Stimulated activated CD8-positive, alpha-beta memory T cell treated with anti-CD3 and anti-CD28 coated beads, Interleukin-2, amount 100 ng/mL, for 48 hours (primary cell): ENCODE measurements at regions not wholly inside any gene's neighbourhood (a gene's known extent, or its start where the extent isn't known, plus 50 kb on each side); places are given as distances from the start of the nearest gene placed in this dataset.

ENCODE experiments used
- DNase-seq, 2 donors: peaks; one replicate each; pipeline ENCODE4 v3.0.0-alpha.2; 2020; ENCODE audit warnings: low read depth in 2 of 2

DNA sequence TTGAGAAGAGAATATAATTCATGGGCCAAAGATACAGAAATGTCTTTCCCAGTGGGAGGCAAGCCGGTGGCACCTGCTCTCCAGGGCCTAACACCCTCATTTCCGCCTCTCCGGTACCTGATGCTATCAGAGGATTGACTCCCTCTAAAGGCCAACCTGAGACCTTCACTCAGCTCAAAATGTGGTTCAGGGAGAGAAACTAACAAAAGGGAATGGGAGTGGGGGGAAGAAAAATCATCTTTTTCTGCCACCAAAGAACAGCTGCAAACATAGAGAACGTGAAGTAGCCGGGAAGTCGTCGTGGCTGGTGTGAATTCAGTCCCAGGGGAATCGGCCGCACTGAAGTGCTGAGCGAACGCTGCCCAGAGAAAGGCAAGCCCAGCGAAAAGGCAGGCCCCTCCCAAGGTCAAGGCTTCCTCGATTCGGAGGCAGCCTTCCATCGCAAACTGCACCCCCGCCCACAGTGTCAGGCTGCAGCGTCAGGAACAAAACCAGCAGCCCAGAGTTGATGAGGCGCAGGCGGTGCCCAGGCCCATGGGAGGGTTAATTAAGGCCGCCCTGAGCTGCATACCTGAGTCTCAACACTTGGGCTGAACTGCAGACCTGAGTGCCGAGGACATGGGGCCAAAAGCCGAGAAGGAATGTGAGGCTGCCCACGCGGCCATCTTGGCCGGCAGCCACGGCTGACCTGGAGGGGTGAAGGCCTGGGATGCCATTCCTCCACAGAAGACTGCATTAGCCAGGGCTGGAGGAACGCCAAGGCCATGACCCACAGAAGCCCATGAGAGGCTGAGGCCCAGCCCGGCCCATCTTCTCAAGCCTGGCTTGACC is 160.2 kb downstream of the PSMG1 start:
- DNase-seq, result no peak

DNA sequence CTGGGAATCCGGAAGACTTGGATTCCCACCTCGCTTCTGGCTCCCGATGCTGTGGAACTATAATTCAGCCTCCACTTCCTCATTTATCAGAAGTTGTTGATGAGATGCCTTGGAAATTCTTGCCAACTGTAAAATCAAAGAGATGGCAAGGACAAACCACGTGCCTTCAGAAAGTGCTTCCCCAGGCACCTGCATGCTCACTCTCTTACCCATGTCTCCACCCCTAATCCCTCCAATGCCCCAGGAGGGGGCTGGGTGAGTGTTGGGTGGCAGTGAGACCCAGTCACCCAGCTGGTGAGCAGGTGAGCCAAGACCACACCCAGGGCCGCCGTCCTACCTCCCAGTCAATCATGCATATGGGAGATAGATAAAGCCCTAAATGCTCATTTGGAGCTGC is 160.8 kb downstream of the PSMG1 start:
- no peak for DNase-seq

DNA sequence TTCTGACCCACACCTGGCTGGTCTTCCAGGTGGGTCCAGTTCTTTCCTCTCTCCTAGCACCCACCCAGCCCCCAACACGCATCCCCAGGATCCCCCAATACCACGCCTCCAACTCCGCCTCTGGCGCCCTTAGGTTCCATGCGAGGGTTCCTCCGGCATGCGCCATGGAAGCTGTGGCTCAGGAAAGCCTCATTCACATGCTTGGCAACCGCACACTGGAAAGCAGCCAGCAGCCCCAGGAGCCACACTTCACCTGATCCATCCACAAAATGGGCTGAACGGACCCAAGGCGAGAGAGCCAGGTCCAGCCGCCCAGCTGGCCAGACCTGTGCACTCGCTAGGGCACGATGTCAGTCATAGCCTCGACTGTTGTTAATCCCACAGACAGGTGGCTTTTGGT is 161.2 kb downstream of the PSMG1 start:
- no peak for DNase-seq

DNA sequence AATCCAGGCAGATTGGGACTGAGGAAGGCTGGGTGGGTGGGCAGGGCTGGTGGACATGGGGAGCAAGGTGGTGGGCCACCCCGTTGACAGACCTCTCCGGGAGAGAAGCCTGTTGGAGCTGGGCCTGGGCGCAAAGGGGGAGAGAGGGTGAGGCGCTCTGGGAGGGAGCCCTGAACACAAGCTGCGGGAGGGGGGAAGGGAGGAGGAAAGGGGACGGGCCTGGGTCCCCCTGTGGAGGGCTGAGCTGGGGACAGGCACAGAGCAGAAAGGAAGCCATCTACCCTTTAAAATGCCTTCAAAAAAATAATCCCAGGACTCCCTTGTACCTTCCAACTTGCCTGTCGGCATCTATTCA is 161.8 kb downstream of the PSMG1 start:
- DNase-seq, result no peak

DNA sequence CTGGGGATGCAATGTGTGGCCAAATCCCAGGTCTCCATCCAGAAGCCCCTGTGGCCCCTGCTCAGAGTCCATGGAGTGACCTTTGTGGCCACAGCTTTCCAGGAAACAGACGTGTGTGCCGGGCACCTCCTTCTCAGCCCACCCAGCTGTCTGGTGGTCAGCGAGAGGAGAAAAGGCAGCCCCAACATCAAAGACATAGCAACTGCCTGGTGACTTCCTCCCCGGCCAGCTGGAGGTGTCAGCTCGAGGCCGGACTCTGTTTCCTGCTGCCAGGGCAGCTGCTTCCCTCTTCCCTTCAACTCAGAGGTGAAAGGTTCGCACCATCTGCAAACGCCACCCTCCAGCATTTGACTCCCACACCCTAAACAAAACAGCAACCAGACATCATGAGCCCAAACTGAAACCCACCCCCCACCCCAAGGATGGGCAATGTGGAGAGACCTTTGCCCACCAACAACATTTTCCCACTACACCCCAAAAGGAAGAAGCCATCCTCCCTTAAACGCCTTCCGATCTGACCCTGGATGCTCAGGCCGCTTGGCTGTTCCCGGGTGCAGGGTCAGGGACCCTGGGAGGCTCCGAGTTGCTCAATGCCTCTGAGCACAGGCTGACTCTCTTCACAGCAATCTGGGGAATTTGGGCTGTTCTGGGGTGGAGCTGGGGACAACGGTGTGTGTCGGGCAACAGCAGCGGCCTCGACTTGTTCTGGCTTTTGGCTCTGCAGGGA is 162.3 kb downstream of the PSMG1 start:
- DNase-seq, result no peak

DNA sequence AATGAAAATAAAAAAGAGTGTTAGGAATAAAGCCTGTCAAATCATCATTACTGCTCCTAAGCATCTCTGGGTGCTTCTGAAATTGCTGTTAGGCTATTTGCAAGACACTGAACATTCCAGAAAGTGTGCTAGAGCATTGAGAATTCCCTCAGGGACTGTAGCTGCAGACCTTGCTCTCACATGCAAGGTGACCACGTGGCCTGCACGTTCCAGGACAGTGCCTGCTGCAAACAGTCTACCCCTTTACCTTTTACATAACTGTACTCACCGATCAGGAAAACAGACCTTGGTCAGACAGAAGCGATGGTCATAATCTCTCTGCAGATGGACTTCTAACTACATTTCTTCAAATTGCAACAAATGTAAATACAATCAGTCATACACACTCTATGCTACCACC is 164.5 kb downstream of the PSMG1 start:
- no peak for DNase-seq

DNA sequence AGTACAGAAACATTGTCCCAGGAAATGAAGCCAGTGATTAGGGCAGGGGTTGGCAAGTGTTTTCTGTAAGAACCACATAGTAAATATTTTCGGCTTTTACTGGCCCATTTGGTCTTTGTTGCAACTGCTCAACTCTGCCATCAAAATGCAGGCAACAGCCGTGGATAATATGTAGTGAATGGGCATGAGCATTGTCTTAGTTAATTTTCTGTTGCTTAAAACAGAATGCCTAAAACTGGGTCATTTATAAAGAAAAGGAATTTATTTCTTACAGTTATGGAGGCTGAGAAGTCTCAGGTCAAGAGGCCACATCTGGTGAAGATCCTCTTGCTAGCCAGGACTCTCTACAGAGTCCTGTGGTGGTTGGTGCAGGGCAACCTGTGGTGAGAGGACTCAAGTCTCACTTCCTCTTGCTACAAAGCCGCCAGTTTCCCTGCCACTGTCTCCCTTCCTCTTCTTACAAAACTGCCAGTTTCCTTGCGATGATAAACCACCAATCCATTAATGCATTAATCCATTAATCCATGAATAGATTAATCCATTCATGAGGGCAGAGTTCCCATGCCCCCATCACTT is 166.4 kb downstream of the PSMG1 start:
- no peak for DNase-seq

DNA sequence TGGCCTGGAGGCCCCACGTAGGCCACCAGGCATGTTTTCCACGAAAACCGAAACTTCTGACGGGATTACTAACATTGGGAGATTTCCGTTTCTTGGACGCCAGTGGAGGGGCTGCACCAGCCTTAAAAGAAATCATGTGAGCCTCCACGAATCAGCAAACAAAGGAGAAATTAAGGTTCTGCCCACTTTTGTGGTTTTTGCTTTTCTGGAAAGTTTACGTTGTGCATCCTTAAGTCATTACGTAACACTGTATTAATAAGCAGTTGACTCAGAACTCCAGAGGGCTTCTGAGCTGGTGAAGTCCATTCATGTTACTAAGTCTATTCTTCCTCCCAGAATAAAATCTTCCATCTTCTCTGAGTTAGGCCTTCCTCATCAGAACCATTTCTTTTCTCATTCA is 168.5 kb downstream of the PSMG1 start:
- DNase-seq, result no peak

DNA sequence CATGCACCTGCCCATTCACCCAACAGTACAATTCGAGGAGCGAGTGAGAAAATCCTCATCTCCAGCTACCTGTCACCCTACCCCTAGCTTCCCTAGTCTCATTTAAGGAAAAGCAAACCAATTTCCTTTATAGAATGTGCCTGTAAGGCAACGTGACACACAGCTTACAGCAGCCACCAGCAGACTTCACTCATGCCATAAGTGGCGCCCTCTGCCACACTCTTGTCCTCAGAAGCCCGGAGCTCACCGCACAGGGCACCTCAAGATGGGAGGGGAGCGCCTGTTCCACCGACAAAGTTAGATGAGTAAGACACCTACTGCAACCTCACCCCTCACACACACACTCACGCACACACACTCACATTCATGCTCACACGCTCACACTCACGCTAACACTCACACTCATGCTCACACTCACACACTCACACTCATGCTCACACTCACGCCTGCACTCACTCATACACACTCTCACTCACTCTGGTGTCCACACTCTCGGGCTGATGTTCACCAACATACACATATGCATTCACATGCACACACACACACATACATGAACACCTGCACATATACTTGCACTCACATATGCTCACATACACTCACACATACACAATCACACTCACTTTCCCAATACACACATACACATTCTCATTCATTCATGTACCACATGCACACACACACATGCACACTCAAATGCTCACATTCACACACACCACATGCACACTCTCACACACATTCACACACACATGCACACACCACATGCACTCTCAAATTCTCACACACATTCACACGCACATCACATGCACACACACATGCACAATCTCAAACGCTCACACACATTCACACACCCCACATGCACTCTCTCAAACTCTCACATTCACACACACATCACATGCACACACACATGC is 170.7 kb downstream of the PSMG1 start:
- no peak for DNase-seq

DNA sequence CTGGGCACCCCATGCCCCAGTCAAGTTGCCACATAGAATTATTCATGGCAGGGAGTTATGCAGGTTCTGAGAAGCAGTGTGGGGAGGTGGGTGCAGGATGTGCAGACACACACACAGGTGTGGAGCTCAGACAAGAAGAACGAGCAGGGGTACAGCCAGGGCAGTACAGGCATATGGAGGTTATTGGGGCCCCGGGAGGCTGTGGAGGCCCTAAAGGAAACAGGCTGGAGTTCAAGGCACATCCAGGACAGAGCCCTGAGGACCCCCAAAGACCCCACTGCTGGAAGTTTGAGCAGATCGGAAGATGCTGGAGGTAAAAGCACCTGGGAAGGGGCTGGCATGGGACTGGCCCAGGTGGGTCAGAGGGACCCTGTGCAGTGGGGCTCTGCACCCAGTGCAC is 171.3 kb downstream of the PSMG1 start:
- DNase-seq, result no peak

DNA sequence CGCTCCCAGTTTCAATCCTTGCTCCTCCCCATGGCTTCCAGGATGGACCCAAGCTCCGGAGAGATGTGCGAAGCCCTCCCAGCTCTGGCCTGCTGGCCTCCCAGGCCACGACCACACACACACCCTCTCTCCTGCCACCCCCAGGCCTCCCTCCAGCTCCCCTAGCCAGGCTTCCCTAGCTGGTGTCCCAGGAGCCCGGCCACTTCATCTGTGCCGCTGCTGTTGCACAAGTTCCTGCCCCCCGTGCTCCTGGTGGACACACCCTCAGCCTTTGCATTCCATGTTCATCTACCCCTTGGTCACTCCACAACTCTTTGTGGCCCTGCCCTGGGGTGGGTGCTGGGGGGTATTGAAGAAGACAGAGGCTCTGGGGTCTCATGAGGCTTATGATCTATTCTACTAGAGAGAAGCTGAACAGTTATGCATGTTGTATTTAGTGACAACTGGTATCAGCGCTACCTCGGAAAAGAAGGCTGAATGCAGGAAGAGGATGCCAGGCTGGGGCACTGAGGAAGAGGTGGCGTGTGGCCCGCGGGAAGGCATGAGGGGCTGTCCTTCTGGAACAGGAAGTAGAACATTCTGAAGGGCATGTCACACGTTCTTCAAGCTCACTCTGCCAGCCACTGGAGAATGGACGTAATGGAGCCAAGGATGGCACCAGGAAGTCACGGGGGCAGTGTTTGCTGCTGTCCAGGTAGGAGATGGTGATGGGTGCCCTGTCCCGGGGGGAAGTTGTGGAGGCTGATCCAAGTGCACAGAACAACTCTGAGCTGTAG is 172.4 kb downstream of the PSMG1 start:
- no peak for DNase-seq

DNA sequence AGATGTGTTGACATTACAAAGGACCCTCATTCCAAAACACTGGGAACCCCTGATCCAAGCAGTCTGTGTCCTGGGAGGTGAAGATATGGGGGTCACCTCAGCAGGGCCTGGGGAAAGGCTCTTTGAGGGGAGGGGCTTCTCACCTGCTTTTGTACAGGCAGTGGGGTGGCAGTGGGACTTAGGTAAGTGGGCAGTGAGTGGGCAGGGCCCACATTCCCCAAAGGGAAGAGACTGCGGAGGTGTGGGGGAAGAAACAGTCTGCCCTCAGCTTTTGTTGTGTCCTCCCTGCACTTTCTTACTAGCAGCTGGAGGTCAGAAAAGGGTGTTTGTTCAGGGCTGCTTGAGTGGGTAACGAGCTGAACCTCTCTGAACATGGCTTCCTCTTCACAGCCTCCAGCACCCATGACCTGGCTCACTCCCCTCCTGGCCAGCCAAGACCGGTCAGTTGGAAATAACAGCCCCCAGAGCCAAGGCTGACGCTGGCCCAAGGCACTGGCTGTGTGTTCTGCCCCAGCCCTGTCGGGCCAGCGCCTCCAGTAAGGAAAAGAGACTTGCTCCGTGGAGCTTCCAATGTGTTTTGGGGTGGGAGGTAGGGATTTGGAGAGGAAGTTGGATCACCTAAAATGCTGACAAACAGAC is 173.5 kb downstream of the PSMG1 start:
- DNase-seq, result no peak

DNA sequence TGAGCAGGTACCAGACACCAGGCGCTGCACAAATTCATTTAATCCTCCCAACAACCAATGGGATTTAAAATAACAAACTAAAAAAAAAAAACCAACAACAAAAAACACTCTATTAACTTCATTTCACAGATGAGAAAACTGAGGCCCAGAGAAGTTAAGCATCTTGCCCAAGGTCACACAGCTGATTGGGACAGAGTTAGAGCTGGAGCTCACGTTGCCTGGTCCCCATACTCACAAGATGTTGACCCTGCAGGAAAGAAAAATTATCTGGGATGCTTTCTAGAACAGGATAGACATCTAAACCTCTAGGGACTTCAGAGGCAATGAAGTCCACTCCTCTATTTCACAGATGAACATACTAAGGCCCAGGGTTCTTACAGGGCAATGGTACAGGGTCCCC is 175.3 kb downstream of the PSMG1 start:
- no peak for DNase-seq

DNA sequence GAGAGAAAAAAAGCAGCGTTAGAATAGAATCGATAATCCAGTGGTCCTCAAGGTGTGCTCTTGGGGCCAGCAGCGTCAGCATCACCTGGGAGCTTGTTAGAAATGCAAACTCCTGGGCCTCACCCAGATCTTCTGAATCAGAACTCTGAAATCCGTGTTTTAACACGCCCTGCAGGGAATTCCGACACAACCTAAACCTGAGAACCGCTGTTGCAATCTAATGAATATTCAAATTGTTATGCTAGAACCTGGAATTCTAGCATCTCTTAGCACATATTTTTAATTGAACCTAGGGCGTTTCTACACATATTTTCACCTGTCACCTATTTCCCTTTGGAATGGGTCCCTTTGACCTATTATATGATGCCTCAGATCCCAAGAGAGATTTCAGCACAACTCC is 175.7 kb downstream of the PSMG1 start:
- DNase-seq, result no peak

DNA sequence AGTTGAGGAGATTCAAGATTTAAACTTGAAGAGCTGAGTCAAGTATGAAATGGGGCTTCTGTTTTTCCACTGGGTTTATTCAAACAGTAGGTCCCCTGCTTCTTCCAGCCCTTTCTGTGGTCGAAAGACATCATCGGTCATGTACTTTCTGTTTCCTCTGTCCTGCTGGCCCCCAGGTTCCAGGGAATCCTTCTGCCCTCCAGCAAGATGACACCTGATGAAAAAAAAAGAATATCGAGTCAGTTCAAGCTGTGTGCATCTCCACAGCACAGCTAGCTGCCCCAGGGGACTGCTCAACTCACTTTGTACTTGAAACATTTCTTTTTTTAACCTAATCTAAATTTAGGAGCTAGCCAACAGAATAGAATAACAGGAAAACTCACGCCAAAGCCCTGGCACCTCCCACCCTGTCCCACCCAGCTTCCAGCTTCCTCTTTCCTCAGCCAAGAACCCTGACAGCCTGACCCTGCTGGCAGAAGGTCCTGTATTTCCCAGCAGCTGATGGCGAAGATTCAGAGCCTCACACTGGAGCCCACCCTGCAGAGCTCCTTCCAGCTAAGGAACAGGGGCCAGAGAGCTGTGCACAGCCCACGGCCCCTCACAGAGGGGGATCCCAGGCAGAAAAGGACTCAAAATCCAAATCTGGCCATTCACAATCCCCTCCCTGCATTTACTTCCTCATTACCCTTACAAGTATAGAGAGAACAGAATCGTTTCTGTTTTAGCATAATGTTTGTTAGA is 176.5 kb downstream of the PSMG1 start:
- no peak for DNase-seq

DNA sequence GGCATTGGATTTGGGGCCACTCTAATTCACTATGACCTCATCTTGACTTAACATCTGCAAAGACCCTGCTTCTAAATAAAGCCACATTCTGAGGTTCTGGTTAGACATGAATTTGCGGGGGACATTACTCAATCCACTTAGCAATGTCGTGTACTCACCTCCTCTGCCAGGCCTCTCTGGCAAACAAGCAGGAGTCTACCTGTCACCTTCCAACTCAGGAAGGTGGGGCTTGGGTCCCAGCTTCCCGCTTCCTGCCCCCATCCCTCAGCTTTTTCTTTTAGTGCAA is 177.8 kb downstream of the PSMG1 start:
- no peak for DNase-seq

DNA sequence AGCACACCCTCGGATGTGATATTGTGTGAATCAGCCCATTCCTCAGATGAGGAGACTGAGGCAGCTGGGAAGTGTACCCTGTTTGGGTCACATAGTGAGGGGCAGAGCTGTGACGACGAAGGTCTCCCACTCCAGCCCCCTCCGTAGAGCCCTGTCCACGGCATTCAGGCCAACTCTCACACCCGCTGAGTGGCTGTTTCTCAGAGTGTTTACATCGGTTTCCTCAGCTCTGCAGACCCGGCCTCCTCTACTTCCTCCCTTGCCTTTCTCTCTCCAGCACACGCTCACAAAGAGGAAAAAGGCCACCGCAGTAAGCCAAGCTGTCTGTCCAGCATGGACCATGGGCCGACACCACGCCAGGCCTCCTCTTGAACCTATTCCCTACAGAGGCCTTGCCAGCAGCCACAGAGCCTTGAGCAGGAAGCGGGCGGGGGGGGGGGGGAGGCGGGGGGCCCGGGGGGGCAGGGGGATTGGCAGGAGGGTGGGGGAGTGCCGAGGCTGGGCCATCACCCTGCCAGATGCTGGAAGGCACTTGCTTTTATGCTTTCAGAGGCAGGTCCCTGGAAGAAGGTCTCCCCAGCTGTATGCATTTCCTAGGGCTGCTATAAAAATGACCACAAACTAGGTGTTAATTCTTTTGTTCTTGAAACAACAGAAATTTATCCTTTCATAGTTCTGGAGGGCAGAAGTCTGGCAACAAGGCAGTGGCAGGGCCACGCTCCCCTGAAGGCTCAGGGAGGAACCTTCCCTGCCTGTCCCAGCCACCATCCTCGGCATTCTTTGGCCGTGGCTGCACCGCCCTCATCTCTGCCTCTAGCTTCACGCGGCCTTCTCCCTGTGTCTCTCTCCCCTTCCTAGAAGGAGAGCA is 178.4 kb downstream of the PSMG1 start:
- DNase-seq, result no peak

DNA sequence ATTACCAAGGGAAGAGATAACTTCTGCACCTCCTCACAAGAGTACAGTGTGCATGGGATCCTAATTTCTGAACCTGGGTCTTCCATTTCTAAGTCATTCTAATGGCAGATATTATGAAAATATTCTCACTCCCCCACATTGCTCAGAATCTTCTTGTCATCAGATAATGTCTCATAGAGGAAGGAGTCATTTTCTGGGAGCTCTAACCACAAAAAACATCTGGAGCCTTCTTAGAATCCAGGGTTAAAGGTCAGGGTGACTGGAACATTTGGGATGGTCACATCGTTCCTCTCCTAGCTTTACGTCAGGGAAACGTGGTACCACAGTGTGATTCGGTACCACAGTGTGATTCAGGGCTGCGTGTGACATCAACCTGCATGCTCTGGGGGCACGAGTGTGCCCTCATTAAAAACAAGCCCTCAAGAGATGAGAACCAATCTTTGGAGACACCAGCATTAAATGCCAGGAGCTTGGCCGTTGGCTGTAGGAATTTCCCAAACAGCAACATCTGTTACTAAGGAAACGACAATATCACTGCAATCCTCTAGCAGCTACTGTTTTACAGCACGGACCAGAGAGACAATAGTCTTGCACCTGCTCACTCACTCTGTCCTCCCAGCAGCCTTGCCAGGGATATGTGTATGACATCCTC is 179.1 kb downstream of the PSMG1 start:
- DNase-seq, result no peak

DNA sequence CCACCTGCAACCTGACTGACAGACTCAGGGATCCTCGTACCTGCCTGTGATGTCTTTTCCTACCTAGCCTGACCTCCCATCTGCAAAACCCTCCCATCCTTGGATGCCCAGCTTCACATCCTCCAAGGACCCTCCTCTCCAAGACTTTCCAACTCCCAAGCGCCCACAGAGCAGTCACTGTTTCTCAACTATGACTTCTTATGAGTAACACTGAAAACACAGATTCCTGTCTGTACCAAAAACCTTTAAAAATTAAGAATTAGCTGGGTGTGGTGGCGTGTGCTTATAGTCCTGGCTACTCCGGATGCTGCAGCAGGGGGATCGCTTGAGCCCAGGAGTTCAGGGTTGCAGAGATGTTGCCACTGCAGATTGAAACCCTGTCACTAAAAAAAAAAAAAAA is 181.9 kb downstream of the PSMG1 start:
- DNase-seq, result no peak
